A673 (cell line): ENCODE measurements at regions not wholly inside any gene's neighbourhood (a gene's known extent, or its start where the extent isn't known, plus 50 kb on each side); places are given as distances from the start of the nearest gene placed in this dataset.

Source experiments
- BruUV-seq: library from RNA; stranded (reverse); fragments of 400-500 nt; replicated peaks from 2 replicates; lab custom pipeline; 2021; lab: Mats Ljungman, UMichigan
- CTCF ChIA-PET: fragments of 300-600 bp; sonication (Branson Sonifier 250); formaldehyde crosslinking; loops from one replicate; lab custom pipeline; 2022; ENCODE audit warnings: antibody characterized with exemption; lab: Charles Lee
- POLR2A ChIA-PET: fragments of 300-600 bp; sonication (Branson Sonifier 250); formaldehyde crosslinking; loops from one replicate; lab custom pipeline; 2022; ENCODE audit warnings: antibody characterized with exemption; ENCODE audit not compliant: low non-redundant PET; lab: Charles Lee
- DNase-seq: peaks from one replicate; pipeline ENCODE4 v3.0.0-alpha.2; 2015; ENCODE audit warnings: low spot score
- H3K27ac ChIP-seq: fragments of 200-600 bp; sonication (generic); 2 replicates; pipeline ENCODE4 v1.5.1; 2016; ENCODE audit warnings: mixed run types, low read depth, mild to moderate bottlenecking, mixed read lengths, antibody characterized with exemption, low read length; ENCODE audit not compliant: poor library complexity, severe bottlenecking
- H3K27me3 ChIP-seq: fragments of 200-600 bp; sonication (generic); replicated peaks from 2 replicates; pipeline ENCODE4 v1.6.1; 2017; ENCODE audit warnings: mixed run types, low read depth, mild to moderate bottlenecking, mixed read lengths, antibody characterized with exemption, low read length; ENCODE audit not compliant: insufficient read depth, poor library complexity
- H3K36me3 ChIP-seq: fragments of 200-600 bp; sonication (generic); 2 replicates; pipeline ENCODE4 v1.6.1; 2016; ENCODE audit warnings: mixed run types, mild to moderate bottlenecking, mixed read lengths, antibody characterized with exemption, low read length; ENCODE audit not compliant: insufficient read depth, poor library complexity, severe bottlenecking
- H3K4me1 ChIP-seq: fragments of 200-600 bp; sonication (generic); 2 replicates; pipeline ENCODE4 v1.6.1; 2017; ENCODE audit warnings: mixed run types, mild to moderate bottlenecking, mixed read lengths, antibody characterized with exemption, low read length; ENCODE audit not compliant: insufficient read depth, poor library complexity, severe bottlenecking
- H3K4me3 ChIP-seq: fragments of 200-600 bp; sonication (generic); 2 replicates; pipeline ENCODE4 v1.5.1; 2016; ENCODE audit warnings: low read depth, mixed run types, mild to moderate bottlenecking, mixed read lengths, low read length; ENCODE audit not compliant: poor library complexity, severe bottlenecking
- H3K9me3 ChIP-seq: fragments of 200-600 bp; sonication (generic); 2 replicates; pipeline ENCODE4 v1.6.1; 2016; ENCODE audit warnings: mixed run types, low read depth, mild to moderate bottlenecking, mixed read lengths, antibody characterized with exemption, low read length; ENCODE audit not compliant: poor library complexity, severe bottlenecking
- CTCF ChIP-seq: fragments of 300-800, 200-600 bp; sonication (generic); conservative IDR thresholded peaks from 2 replicates; pipeline ENCODE4 v1.5.1; 2017; ENCODE audit warnings: low read depth, mild to moderate bottlenecking, antibody characterized with exemption, low read length, moderate library complexity, mixed read lengths
- EZH2 ChIP-seq: fragments of 200-600 bp; sonication (generic); IDR thresholded peaks from 2 replicates; pipeline ENCODE4 v1.6.1; 2017; ENCODE audit warnings: borderline replicate concordance, low read depth, mild to moderate bottlenecking, mixed read lengths, antibody characterized with exemption, low read length; ENCODE audit not compliant: poor library complexity, severe bottlenecking
- intact Hi-C: fragments of 100-400 bp; cut with micrococcal nuclease; formaldehyde crosslinking; loops from one replicate; pipeline ENCODE4 v1.10.0; 2022; ENCODE audit not compliant: unreplicated experiment

- intact Hi-C loops: loop anchor here (2.0 to 10.0 kb wide), 5 partner anchors 371 to 1561 kb away; partner anchors contain the start of genes C6orf120 and WDR27
- BruUV-seq: no TSS peak
- Histone ChIP-seq H3K36me3 (no peaks in the 10 kb centered on the region), H3K9me3 (no peaks in the 10 kb centered on the region), H3K4me3 (no peak overlapping the region), H3K27ac (no peak overlapping the region), H3K4me1 (peaks cover 5% of the 10 kb centered on the region), H3K27me3 (peaks cover 21% of the 10 kb centered on the region)
- ChIA-PET CTCF (no interaction called here), POLR2A (interaction anchor here (0.7 kb wide), 1 partner anchor 717 kb away, joined by 4 read pairs; no protein-coding TSS in a partner anchor)
- DNase-seq: no peak
- TF ChIP-seq EZH2 (no peak), CTCF (no peak)
Measured at GRCh38 chr6:168956141-168956838, 297.4 kb downstream of the THBS2 start.

- CTCF ChIA-PET: no interaction called here
Measured at GRCh38 chr6:168953461-168953860, 300.2 kb downstream of the THBS2 start.

GRCh38 chr6:168951217-168951616, 302.4 kb downstream of the THBS2 start:
- no peaks in the 10 kb centered on the region for H3K4me1 ChIP-seq
- CTCF ChIA-PET: no interaction called here
- no peak for DNase-seq
- POLR2A ChIA-PET: no interaction called here
- H3K27me3 ChIP-seq: peaks cover 48% of the 10 kb centered on the region
- H3K4me3 ChIP-seq: no peak overlapping the region
- intact Hi-C loops: loop anchor here (10.0 kb wide), 2 partner anchors 564 to 694 kb away; no protein-coding TSS in a partner anchor
- H3K36me3 ChIP-seq: no peaks in the 10 kb centered on the region
- TF ChIP-seq CTCF (no peak), EZH2 (no peak)
- H3K9me3 ChIP-seq: no peaks in the 10 kb centered on the region
- BruUV-seq: no TSS peak
- no peak overlapping the region for H3K27ac ChIP-seq

More at GRCh38 chr6:168953461-168953860, 300.2 kb downstream of the THBS2 start:
- H3K4me3 ChIP-seq: no peak overlapping the region
- H3K4me1 ChIP-seq: peaks cover 5% of the 10 kb centered on the region
- POLR2A ChIA-PET: no interaction called here
- no peaks in the 10 kb centered on the region for H3K9me3 ChIP-seq
- BruUV-seq: no TSS peak
- no peaks in the 10 kb centered on the region for H3K36me3 ChIP-seq
- no peak for DNase-seq
- peaks cover 30% of the 10 kb centered on the region for H3K27me3 ChIP-seq
- no peak overlapping the region for H3K27ac ChIP-seq
- intact Hi-C loops: loop anchor here (10.0 kb wide), 2 partner anchors 561 to 691 kb away; no protein-coding TSS in a partner anchor
- TF ChIP-seq CTCF (no peak), EZH2 (no peak)
